ENCODE measurements at regions not wholly inside any gene's neighbourhood (a gene's known extent, or its start where the extent isn't known, plus 50 kb on each side); places are given as distances from the start of the nearest gene placed in this dataset.
A peak's percentile ranks its signal among the peaks of the same experiment; 100 is the strongest.
"Not testable (repeated sequence)": the region's sequence is repeated elsewhere in the genome, so short reads cannot be mapped to it uniquely, and the experiment has no call there.

DNA sequence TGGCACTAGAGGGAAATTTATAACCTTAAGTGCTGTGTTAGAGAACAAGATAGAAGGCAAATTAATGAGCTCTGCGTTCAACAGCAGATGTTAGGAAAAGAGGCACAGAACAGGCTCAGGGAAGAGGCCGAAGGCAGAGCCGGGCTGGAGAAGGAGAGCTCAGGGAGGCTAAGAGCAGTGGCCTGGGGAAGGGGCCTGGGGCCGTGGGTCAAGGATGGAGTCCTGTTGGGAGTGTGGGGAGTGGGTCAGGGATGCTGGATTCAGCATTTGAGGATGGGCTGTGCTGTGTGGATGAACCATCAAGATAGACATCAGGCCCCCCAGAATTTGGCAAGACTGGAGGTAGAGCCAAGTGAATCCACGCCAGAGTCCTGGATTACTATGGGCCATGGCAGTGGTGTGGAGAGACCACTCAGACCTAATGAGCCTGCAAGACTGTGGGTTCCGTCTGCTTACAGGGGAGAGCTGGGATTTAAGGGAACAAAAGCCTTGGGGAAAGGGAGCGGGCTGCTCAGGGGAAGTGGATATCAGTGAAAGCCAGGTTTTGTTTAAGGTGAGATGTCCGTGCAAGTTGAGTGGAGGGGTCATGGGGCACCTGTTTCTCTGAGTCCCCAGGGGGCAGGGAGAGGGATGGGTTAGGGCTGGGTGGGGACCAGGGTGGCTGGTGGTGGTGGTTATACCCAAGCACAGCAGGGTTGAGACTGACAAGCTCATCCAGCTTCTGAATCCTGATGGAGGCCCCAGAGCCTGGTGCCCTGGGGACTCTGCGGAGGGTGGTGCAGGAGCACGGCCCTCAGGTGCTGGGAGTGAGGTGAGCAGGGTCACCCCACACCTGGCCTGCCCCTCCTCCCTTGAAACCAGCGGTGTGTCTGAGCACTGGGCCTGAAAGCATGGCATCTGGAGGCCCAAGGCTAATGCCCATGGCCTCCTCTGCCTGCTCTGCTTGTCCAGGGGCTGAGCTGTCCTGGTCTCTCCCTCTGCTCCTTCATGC, 101.7 kb downstream of the BMS1 start:
- no peak for DNase-seq (ENCODE audit: low read depth)

GRCh38 chr10:42885491-42886270, 103.1 kb downstream of the BMS1 start:
- DNase-seq (ENCODE audit: low read depth) = no peak

GRCh38 chr10:42887734-42888503, 105.3 kb downstream of the BMS1 start:
- DNase-seq (ENCODE audit: low read depth) = no peak

DNA sequence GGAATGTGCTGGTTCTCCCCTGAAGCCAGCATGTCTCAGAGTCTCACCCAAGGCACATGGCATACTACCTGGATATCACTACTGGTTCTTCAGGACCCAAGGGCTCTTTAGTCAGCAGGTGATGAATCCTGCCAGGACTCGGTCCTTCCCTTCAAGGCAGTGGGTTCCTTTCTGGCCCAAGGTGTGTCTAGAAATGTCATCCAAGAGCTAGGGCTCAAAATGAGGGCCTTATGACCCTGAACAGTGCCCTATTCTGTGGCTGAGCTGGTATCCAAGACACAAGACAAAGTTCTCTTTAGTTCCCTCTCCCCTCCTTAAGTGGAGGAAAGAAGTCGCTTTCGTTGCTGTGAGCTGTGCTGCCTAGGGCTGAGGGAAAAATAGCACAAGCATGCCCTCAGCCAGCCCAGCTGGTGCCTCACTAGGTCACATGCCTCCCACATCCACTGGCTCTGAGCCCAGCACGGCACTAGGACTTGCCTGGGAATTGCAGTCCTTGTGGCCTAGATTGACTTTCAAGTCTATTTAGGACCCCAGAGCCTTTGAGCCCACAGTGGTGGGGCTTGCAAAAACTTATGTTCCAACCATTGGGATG, 106.0 kb downstream of the BMS1 start:
- no peak for DNase-seq (ENCODE audit: low read depth)

DNA sequence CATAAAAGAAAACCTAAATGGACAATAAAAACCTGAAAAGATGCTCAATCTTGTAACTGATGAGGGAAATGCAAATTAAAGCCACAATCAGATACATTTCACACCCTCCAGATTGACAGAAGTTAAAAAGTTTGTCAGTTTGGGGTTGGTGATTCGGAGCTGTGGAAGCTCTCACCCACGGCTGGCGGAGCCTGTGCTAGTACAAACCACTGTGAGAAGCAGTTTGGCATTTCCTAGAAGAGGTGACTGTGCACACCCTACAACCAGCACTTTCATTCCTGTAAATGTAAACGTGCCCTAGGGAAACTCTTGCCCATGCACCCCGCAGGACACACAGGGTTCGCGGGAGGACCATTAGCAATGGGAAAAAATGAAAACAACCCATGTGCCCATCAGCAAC, 114.1 kb downstream of the BMS1 start:
- DNase-seq (ENCODE audit: low read depth) = no peak

DNA sequence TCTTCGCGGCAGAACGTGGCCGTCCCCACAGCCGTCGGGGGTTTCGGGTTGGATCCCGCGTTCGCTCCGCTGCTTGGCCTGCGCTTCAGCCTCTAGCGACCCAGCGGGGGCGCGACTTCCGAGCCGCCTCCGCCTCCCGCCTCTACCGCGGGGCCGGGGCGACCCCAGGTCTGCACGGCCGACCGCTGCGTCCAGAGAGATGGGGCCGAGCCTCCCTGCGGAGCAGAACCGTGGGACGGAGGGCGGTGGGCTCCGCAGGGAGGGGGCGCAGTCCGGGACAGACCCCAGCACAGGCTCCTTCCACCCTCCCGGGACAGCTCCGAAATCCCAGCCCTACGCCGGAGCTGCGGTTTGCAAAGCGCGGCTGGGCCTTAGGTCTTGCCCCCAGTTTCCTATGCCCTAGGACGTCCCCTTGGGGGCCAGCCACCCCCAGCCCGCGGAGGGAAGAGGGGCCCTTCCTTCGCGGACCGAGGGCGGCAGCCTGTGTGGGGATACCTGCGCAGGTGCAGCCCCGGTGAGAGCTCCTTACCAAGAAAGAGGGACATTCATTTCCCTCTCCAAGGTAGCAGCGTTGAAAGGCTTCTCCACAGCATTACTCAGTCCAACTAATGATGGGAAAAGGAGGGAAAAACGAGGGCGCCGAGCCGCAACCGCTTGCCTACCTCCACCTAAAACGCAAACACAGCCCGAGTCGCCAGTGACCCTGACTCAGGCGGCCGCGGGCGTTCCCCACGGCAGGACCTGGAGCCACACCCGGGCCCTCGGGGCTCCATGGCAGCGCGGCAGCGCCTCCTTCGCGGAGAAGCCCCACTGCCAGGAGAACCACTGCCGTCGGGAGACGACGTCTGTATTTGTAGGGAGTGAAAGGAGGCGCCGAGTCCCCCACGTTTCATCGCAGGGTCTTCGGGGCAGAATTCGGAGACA, 115.7 kb downstream of the BMS1 start:
- no peak for DNase-seq (ENCODE audit: low read depth)

DNA sequence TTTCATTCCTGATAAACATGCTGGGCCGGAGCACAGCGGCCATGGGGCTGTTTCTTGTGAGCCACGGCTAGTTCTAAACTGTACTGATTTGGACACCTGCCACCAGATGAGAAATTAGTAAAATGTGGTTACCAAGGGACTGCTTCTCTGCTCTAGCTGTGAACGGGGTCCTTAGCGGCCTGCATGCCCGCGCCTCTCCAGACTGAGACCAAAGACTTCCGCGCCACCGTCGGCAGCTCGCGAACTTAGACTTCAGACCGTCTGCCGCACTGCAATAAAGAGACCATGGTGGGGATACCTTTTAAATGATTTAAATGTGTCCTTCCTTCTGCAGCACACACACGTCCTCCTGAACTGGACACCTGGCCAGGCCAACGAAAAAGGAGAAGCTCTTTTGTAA, 116.4 kb downstream of the BMS1 start:
- DNase-seq (ENCODE audit: low read depth) = no peak

DNA sequence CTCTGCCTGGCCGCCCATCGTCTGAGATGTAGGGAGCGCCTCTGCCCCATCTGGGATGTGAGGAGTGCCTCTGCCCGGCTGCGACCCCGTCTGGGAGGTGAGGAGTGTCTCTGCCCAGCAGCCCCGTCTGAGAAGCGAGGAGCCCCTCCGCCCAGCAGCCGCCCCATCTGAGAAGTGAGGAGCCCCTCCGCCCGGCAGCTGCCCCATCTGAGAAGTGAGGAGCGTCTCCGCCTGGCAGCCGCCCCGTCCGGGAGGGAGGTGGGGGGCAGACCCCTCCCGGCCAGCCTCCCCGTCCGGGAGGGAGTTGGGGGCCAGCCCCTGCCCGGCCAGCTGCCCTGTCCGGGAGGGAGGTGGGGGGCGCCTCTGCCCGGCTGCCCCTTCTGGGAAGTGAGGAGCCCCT, 117.8 kb downstream of the BMS1 start:
- not testable (repeated sequence) for DNase-seq (ENCODE audit: low read depth)

- no peak for DNase-seq (ENCODE audit: low read depth)
Observed at GRCh38 chr10:42911359-42911758, 128.8 kb downstream of the BMS1 start.

- DNase-seq (ENCODE audit: low read depth) = no peak
Observed at GRCh38 chr10:42916974-42917373, 134.4 kb downstream of the BMS1 start.

DNA sequence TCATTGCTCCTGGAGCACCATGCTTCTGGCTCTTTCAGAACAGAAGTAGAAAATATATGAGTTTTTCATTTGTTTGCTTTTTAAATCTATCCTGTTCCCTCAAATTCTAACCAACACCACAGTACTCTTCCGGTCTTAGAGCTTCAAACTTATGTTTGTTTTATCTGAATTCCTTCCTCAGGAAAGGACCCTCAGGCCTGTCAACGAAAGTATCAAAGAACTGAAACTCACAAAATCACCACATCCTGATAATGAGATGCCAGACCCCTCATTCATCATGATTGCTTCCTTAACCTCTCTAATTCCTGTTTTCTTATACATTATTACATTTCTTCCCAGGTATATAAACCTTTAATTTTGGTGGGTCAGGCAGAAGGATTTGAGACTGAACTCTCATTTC, 135.2 kb downstream of the BMS1 start:
- no peak for DNase-seq (ENCODE audit: low read depth)

DNA sequence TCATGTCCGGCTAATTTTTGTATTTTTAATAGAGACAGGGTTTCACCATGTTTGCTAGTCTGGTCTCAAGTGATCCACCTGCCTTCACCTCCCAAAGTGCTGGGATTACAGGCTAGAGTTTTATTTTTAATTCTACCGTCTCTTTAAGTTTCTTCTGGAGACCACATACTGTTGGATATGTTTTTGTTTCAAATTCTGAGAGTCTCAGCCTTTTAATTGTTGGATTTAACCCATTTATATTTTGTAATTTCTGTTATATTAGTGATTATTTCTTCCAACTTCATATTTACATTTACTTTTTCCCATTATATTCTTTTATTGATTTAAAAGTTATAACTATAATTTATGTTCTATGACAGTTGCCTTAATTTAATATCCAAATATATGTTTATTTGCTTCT, 139.4 kb downstream of the BMS1 start:
- DNase-seq (ENCODE audit: low read depth) = no peak

DNA sequence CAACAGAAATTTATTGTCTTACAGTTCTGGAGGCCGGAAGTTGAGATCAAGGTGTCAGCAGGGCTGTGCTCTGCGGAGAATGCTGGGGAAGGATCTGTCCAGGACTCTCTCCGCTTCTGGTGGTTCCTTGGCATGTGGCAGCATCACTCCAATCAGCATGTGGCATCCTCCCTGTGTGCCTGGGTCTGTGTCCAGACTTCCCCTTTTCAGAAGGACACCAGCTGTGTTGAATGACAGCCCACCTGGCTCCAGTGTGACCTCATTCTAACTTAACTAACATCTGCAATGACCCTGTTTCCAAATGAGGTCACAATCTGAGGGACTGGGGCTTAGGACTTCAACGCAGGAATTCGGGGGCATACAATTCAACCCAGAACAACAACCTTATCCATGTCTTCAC, 141.9 kb downstream of the BMS1 start:
- no peak for DNase-seq (ENCODE audit: low read depth)

- no peak for DNase-seq (ENCODE audit: low read depth)
Observed at GRCh38 chr10:42926843-42927242, 144.2 kb downstream of the BMS1 start.

DNA sequence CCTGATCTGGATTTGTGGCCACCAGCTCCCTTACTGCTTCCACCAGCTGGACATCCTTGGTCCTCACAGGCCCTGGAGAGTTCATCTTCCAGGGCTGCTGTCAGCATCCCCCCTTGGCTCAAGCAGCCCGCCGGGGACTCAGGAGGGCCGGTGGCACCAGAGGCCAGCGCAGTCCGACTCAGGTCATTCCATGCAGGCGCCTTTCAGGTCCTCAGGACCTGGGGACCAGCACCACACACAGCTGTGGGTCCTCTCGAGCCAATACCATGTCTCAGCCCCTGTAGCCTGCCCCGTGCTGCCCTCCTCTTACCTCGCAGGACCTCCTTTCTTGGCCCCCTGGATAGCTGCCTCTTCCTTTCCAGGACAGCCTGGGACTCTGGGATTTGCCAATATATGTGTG, 145.5 kb downstream of the BMS1 start:
- DNase-seq (ENCODE audit: low read depth) = no peak

GRCh38 chr10:42929236-42929635, 146.6 kb downstream of the BMS1 start:
- no peak for DNase-seq (ENCODE audit: low read depth)

DNA sequence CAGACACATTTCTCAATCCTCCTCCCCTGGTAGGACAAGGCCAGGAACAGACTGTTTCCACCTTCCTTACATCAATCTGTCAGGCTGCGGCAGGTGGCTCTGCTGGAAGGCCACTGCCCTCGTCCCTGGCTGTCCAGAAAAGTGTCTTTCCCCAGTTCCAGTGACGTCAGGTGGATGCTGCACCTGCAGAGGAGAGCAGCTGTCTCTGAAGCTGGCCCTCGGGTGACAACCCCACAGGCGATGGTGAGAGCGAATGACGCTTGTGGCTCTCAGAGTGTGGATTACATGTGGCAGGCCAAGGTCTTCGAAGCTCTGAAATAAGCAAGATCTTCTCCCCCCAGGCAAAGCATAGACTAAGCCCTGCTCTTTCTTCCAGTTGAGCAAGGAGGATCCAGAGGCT, 146.9 kb upstream of the RET start:
- DNase-seq (ENCODE audit: low read depth) = no peak

DNA sequence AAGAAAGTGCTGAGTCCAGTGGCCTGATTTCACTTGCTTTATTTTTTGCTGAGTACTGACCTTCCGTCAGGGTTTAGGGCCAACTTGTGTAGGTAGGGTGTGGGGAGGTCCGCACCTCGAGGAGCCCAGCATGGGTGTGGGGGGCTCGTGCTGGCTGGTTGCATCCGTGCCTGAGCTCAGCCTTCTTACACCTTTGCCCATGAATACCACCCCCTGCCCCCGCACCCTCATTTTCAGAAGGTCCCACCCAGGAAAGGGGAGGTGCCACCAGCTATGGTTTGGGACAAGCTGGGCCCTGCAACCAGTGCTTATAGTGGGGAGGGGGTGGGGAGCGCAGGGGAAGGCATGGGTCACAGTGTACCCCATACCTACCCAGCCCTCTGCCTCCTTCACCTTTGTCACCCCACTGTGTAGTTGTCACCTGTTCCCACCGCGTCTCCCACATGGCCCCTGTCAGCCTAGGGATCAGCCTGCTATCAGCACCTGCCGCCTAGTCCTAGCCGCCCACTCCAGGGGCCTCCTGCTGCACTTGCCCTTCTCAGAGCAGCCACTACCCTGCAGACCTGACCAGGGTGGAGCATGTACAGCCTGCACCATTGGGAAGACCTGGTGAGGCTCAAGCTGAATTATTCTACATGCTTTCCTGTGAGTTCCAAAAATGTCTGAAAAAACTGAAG, 146.2 kb upstream of the RET start:
- DNase-seq (ENCODE audit: low read depth) = no peak

DNA sequence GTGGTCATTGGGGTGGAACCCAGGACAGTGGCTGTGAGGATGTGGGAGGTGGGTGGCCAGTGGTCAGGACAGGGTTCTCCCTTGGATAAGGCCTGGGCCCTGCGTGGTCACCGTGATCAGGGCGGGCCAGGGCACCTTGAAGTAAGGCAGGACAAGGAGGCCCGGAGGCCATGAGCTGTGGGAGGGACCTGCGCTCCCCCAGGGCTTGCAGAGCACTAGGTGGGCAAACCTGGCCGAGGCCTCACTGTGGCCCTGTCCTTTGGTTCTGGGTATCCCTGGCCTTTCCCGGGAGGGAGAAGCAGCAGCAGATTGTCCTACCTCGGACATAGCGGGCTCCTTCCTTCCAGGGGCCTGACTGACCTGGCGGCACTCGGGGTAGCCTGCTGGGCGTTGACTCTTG, 144.8 kb upstream of the RET start:
- DNase-seq (ENCODE audit: low read depth) = no peak

DNA sequence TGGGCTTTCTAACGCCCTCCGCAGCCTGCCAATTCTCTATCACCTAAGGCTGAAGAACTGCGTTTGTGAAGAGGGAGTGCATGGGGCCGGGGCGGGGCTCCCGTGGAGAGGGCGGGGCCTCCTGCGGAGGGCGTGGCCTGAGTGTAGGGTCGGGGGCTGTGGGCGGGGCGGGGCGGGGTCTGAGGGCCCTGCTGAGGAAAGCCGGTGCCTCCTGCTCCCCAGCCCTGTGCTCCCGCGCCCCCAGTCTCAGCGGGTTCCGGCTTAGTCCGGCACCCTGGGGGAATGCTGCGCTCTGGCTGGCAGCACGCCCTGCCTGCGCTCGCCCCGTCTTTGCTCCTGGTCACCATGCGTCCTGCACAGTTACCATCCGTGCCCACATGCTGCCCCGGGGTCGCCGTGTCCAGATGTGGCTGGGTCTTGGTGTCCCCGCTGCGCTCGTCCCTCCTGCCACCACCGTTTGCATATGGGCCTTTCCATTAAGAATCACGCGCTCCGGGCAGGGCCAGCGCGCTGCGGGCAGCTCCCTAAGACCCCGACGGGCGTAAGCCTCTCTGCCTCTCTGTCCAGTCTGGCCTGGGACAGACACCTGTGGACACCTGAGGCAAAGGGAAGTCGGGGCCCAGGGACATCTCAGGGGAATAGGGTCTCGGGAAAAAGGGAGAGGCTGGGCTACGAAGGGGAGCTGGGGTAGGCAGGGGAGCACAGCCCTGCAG, 144.0 kb upstream of the RET start:
- DNase-seq (ENCODE audit: low read depth) = peak; percentile 29

Data from stimulated activated CD8-positive, alpha-beta memory T cell treated with anti-CD3 and anti-CD28 coated beads, Interleukin-12 subunit alpha, Interleukin-12 subunit beta, amount 100 ng/mL, for 4 hours (primary cell).